Effector memory CD4-positive, alpha-beta T cell (primary cell): ENCODE measurements at regions not wholly inside any gene's neighbourhood (a gene's known extent, or its start where the extent isn't known, plus 50 kb on each side); places are given as distances from the start of the nearest gene placed in this dataset.
"Not testable (repeated sequence)": the region's sequence is repeated elsewhere in the genome, so short reads cannot be mapped to it uniquely, and the experiment has no call there.

Experiments
- DNase-seq, 3 donors: peaks; one replicate each; pipeline ENCODE4 v3.0.0-alpha.2; 2020
- H3K27ac ChIP-seq: 2 replicates; pipeline ENCODE4 v1.7.0; 2013; ENCODE audit warnings: mild to moderate bottlenecking, low read length, moderate library complexity; ENCODE audit not compliant: insufficient read depth, poor library complexity, severe bottlenecking
- H3K27me3 ChIP-seq: replicated peaks from 2 replicates; pipeline ENCODE4 v1.7.0; 2013; ENCODE audit warnings: mild to moderate bottlenecking, low read length; ENCODE audit not compliant: insufficient read depth, control insufficient read depth, poor library complexity, severe bottlenecking
- H3K36me3 ChIP-seq: 2 replicates; pipeline ENCODE4 v1.7.0; 2013; ENCODE audit warnings: mild to moderate bottlenecking, low read length, moderate library complexity; ENCODE audit not compliant: control insufficient read depth, insufficient read depth
- H3K4me1 ChIP-seq: 2 replicates; pipeline ENCODE4 v1.7.0; 2013; ENCODE audit warnings: low read length, mild to moderate bottlenecking; ENCODE audit not compliant: control insufficient read depth, insufficient read depth, poor library complexity, severe bottlenecking
- H3K4me3 ChIP-seq: 2 replicates; pipeline ENCODE4 v1.7.0; 2013; ENCODE audit warnings: low read length, low read depth, mild to moderate bottlenecking; ENCODE audit not compliant: insufficient read depth, poor library complexity, severe bottlenecking
- H3K9me3 ChIP-seq: 2 replicates; pipeline ENCODE4 v1.7.0; 2013; ENCODE audit warnings: mild to moderate bottlenecking, low read length, moderate library complexity; ENCODE audit not compliant: control insufficient read depth

GRCh38 chr16:60816461-60816860, 1219.8 kb downstream of the CDH8 start:
- H3K27ac ChIP-seq, result no peak overlapping the region
- no peaks in the 10 kb centered on the region for H3K4me1 ChIP-seq
- H3K4me3 ChIP-seq, result no peak overlapping the region
- no peak for DNase-seq
- no peaks in the 10 kb centered on the region for H3K9me3 ChIP-seq
- no peaks in the 10 kb centered on the region for H3K27me3 ChIP-seq
- H3K36me3 ChIP-seq, result no peaks in the 10 kb centered on the region

DNA sequence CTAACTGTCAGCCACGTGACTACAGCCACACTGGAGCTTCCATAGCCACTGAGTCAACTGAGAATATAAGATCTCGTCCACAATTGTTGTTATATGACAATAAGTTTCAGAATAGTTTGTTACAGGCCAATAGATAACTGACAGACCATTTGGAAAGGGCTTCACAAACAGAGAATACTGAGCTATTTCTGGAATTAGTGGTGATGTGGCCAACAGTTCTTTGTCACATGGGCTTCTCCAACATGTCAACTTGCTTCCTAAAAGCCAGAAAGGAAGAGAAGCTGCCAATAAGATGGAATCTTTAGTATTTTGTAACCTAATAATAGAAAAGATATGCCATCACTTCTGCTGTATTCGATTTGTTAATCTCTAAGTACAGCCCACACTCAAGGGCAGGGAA, 1220.4 kb downstream of the CDH8 start:
- no peak for DNase-seq
- Histone ChIP-seq H3K4me3 (no peak overlapping the region), H3K36me3 (no peaks in the 10 kb centered on the region), H3K4me1 (no peaks in the 10 kb centered on the region), H3K9me3 (no peaks in the 10 kb centered on the region), H3K27ac (no peak overlapping the region), H3K27me3 (no peaks in the 10 kb centered on the region)

- Histone ChIP-seq H3K9me3 (peaks cover 5% of the 10 kb centered on the region), H3K36me3 (no peaks in the 10 kb centered on the region), H3K4me1 (no peaks in the 10 kb centered on the region), H3K4me3 (no peak overlapping the region), H3K27ac (no peak overlapping the region), H3K27me3 (no peaks in the 10 kb centered on the region)
- no peak for DNase-seq
Measured at GRCh38 chr16:60815033-60815432, 1221.2 kb downstream of the CDH8 start.

DNA sequence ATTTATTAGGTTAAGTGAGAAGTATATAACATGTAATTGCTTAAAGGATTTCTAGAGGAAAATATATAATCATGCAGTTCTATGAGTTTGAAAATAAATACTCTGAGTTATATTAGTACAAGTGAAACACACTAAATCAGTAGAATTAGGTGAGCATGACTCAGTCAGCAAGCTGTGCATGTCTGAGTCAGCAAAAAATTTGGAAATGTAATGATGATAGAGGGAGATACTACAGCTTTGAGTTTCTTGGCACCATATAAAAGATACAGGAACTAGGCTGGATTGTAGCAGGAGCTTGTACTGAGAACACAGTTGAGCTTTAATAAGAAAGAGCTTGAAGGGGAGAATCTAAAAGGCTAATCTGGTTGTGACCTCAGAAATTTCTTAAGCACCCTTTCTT, 1224.6 kb downstream of the CDH8 start:
- DNase-seq, result no peak
- Histone ChIP-seq H3K9me3 (peaks cover 5% of the 10 kb centered on the region), H3K36me3 (no peaks in the 10 kb centered on the region), H3K4me1 (no peaks in the 10 kb centered on the region), H3K27ac (no peak overlapping the region), H3K27me3 (no peaks in the 10 kb centered on the region), H3K4me3 (no peak overlapping the region)

DNA sequence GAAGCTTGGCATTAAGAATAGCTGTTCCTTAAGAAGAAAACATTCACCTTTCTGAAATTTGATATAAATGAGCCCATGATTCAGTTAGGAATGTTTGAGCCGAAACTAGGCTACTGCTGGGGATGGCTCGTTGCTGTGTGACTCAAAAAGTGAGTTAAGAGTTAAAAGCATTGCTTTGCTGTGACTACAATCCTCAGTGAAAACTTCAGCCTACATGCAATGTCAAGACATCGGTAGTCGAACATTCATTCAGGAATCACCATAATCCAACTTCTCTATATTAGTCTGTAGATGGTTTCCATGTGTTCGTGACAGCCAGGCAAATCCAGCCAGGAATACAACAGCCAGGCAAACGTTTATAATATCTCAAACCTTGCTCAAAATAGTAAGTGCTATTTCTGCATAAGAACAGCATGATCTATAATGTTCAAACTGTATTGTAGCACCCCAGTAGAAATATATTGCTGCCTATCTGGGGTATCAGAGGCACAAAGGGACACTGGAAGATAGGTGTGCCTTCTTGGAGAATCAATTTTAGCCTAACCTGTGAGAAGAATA, 1225.1 kb downstream of the CDH8 start:
- H3K4me1 ChIP-seq, result no peaks in the 10 kb centered on the region
- H3K27ac ChIP-seq, result no peak overlapping the region
- H3K36me3 ChIP-seq, result no peaks in the 10 kb centered on the region
- no peak for DNase-seq
- no peaks in the 10 kb centered on the region for H3K27me3 ChIP-seq
- peaks cover 5% of the 10 kb centered on the region for H3K9me3 ChIP-seq
- no peak overlapping the region for H3K4me3 ChIP-seq

GRCh38 chr16:60810250-60810649, 1226.0 kb downstream of the CDH8 start:
- peaks cover 5% of the 10 kb centered on the region for H3K9me3 ChIP-seq
- no peak for DNase-seq
- no peaks in the 10 kb centered on the region for H3K4me1 ChIP-seq
- H3K4me3 ChIP-seq, result no peak overlapping the region
- no peak overlapping the region for H3K27ac ChIP-seq
- no peaks in the 10 kb centered on the region for H3K27me3 ChIP-seq
- no peaks in the 10 kb centered on the region for H3K36me3 ChIP-seq

DNA sequence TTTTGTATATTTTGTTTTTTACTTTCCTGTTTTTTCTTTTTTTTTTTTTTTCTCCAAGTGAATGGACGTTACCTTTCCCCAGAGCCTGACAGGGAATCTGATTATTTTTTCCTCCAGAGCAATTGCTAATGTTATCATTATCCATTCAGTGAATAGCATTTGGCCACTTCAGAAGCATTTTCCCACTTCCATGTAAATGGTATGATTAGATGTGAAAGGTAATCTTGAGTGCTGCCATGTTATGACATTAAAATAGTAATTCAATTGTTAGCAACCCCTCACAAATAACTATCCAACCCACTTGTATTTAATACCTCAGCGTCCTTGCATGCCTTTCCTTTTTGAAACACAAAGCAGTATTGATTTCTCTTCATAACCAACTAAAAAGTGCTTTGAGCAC, 1243.8 kb downstream of the CDH8 start:
- DNase-seq, result no peak
- Histone ChIP-seq H3K27me3 (no peaks in the 10 kb centered on the region), H3K27ac (no peak overlapping the region), H3K4me1 (no peaks in the 10 kb centered on the region), H3K4me3 (no peak overlapping the region), H3K36me3 (no peaks in the 10 kb centered on the region), H3K9me3 (no peaks in the 10 kb centered on the region)

DNA sequence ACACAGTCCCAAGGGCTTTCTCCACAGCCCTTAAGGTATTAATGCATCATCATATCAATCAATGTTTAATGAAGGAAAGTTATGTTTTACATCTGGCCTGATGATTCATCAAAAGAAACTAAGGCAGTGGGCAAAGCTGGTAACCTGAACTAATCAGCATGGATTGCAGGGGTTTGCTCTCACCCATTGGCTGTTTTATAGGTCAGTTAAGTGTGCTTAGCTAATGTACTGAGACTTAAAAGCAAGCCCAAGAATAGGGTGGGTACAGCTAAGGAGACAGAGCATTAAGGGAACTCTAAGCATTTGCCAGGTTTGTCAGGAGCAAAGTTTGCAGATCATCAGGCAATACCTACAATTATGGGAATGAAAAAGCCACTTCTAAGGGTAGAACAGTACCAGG, 1247.6 kb downstream of the CDH8 start:
- Histone ChIP-seq H3K4me1 (no peaks in the 10 kb centered on the region), H3K9me3 (no peaks in the 10 kb centered on the region), H3K27me3 (no peaks in the 10 kb centered on the region), H3K4me3 (no peak overlapping the region), H3K36me3 (no peaks in the 10 kb centered on the region), H3K27ac (no peak overlapping the region)
- no peak for DNase-seq

DNA sequence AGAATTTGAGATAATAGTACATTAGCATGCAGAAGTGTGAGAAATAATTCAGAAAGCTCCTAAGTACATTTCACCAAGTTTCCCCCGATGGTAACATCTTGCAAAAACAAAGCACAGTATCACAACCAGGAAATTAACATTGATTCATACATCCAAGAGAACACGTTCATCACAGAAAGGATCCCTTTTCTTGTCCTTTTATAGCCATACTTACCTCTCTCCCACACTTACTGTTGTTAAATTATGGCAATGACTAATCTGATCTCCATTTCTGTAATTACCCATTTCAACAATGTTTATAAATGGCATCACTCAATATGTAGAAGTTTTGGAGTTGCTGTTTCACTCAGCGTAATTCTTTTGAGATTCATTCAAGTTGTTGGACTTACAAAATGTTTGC, 1260.0 kb downstream of the CDH8 start:
- DNase-seq, result no peak
- H3K36me3 ChIP-seq, result no peaks in the 10 kb centered on the region
- H3K27ac ChIP-seq, result no peak overlapping the region
- no peaks in the 10 kb centered on the region for H3K4me1 ChIP-seq
- H3K27me3 ChIP-seq, result no peaks in the 10 kb centered on the region
- no peak overlapping the region for H3K4me3 ChIP-seq
- no peaks in the 10 kb centered on the region for H3K9me3 ChIP-seq

DNA sequence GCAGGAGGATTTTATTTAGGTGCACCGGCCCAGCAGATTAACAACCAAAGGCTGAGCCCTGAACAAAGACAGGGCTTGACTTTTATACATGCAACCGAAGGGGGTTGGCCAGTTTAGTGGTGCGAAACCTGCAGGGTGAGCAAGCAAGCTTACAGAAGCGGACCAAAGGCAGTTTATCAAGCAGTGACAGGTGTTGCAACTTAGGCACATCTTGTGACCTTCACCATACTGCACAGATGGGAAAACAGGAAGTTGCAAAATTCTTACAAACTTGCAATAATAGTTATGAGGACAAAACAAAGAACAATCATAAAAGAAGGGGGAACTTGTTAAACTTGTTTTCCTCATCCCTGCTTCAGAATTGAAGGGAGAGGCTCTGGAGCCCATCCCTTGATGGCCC, 1265.1 kb downstream of the CDH8 start:
- H3K27ac ChIP-seq, result no peak overlapping the region
- no peak for DNase-seq
- H3K4me1 ChIP-seq, result no peaks in the 10 kb centered on the region
- H3K27me3 ChIP-seq, result no peaks in the 10 kb centered on the region
- H3K36me3 ChIP-seq, result no peaks in the 10 kb centered on the region
- H3K9me3 ChIP-seq, result no peaks in the 10 kb centered on the region
- no peak overlapping the region for H3K4me3 ChIP-seq

GRCh38 chr16:60770384-60770783, 1265.9 kb downstream of the CDH8 start:
- H3K27me3 ChIP-seq, H3K9me3 ChIP-seq, H3K4me3 ChIP-seq, H3K27ac ChIP-seq, DNase-seq, H3K36me3 ChIP-seq, H3K4me1 ChIP-seq: not testable (repeated sequence)
